ENCODE measurements at regions not wholly inside any gene's neighbourhood (a gene's known extent, or its start where the extent isn't known, plus 50 kb on each side); places are given as distances from the start of the nearest gene placed in this dataset.

GRCh38 chr3:84175449-84175848, 783.3 kb upstream of the CADM2 start (continued):
- TF ChIP-seq ZNF592 (IDR thresholded peaks at IDR 0.05), result no peak
- TF ChIP-seq STAT3 (IDR thresholded peaks at IDR 0.05; ENCODE audit: low read depth, low read length), result no peak
- no peak for TF ChIP-seq PRDM15 (CRISPR knock-in tag; IDR thresholded peaks at IDR 0.05)
- no peak for TF ChIP-seq CBX3 (IDR thresholded peaks at IDR 0.05; ENCODE audit: borderline replicate concordance, low read depth)
- TF ChIP-seq IKZF1 (conservative IDR thresholded peaks at IDR 0.05), result no peak
- no peak for TF ChIP-seq ZZZ3 (IDR thresholded peaks at IDR 0.05; ENCODE audit: control insufficient read depth, insufficient read length, low read depth)
- no peak for TF ChIP-seq SMAD1 (IDR thresholded peaks at IDR 0.05; ENCODE audit: low read depth, partially characterized antibody)

Measured in GM12878 (cell line).